ENCODE measurements at regions not wholly inside any gene's neighbourhood (a gene's known extent, or its start where the extent isn't known, plus 50 kb on each side); places are given as distances from the start of the nearest gene placed in this dataset.

DNA sequence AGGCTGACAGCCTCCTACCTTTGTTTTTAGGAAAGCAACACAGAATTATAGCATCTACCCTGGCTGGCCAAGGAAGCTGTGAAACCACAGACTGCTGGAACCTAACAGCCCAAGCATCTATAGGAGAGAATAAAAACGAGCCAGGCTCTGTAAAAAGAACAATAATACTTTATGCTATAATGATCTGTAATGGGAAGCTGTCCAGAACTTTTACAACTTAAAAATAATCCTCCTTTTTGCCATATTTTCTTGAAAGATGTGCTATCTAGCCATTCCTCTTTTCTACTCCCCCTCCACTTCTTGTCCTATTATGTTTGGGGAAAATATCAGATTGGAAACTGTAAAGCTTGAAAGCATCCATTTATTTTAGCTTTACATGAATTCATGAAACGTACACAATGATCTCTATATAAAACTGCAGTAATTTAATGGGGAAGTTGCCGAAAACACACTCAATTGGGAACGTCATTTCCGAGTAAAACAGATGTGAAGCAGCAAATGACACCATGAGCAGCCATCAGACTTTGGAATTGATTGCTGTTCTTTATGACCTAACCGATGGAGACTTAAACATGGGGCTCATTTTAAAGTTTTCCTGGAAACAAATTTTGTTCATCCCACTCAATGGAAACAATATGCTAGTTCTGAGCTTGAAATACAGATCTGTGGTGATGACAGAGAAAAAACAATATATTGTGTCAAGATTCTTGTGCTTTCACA, 450.3 kb upstream of the CLINT1 start:
- DNase-seq (ENCODE audit: low read depth in 3 of 3, low spot score in 2 of 3), result no peak

DNA sequence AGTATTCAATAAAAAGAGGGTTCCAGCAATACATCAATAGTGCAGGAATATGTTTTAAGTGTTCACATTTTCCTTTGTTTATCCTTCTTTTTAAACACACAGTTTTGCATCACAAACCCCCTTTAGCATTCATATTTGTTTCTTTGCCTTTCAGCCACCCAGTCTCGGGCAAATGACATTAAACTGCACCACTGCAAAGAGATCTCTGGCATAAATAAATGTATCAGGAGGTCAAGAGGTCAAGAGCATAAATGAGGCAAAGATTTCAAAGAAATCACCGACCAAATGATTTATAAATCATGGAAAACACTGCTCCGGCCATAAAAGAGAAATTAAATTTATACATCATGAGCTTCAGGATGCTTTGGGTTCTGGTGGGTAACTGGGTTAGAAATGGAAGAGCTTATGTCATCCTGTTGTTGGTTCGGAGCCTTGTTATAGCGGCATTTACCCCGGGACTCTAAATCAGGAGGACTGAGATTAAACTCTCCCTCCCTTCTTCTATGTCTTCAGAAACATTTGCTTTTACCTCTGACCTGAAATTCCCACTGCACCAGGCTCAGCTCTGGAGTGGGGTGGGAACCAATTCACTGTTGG, 449.6 kb upstream of the CLINT1 start:
- no peak for DNase-seq (ENCODE audit: low read depth in 3 of 3, low spot score in 2 of 3)

GRCh38 chr5:158305861-158306260, 446.9 kb upstream of the CLINT1 start:
- no peak for DNase-seq (ENCODE audit: low read depth in 3 of 3, low spot score in 2 of 3)

- no peak for DNase-seq (ENCODE audit: low read depth in 3 of 3, low spot score in 2 of 3)
Measured at GRCh38 chr5:158304607-158305006, 445.7 kb upstream of the CLINT1 start.

- DNase-seq (ENCODE audit: low read depth in 3 of 3, low spot score in 2 of 3), result no peak
Measured at GRCh38 chr5:158303883-158304282, 444.9 kb upstream of the CLINT1 start.

- DNase-seq (ENCODE audit: low read depth in 3 of 3, low spot score in 2 of 3), result no peak
Measured at GRCh38 chr5:158303275-158303674, 444.3 kb upstream of the CLINT1 start.

DNA sequence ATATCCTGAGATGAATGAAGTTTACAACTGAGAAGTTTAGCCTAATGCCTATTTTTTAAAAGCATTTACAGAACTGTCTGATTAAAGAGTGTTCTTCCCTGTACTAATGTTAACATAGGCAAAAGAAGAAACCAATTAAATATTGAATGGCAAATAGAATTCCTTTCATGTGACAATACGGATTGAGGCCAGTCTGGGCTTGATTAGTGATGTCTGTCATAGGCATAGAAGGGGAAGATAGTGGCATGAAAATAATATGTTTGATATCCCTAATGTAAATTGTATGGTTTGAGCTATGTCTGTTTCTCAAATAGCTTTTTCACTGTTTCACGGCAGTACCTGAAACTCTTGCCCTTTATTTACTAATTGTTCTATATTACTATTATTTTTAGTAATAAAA, 443.1 kb upstream of the CLINT1 start:
- DNase-seq (ENCODE audit: low read depth in 3 of 3, low spot score in 2 of 3), result no peak

DNA sequence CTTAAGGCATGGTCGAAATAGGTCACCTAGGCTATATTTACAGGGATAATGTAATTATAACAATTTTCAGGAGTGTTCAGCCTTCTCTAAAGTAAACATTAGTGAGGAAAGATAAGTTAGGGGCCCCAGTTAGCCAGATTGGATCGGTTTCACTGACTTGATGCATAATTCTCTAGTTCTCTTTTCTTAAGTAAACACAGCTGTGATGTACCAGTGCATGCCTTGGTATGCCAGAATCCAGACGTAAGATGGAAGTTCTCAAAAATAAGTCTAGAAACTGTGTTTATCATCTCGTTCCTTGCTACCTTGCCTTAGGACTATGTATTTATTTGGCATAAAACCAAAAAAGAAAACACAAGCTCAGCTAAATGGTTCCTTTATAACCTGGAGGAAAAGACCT, 442.2 kb upstream of the CLINT1 start:
- DNase-seq (ENCODE audit: low read depth in 3 of 3, low spot score in 2 of 3), result no peak

DNA sequence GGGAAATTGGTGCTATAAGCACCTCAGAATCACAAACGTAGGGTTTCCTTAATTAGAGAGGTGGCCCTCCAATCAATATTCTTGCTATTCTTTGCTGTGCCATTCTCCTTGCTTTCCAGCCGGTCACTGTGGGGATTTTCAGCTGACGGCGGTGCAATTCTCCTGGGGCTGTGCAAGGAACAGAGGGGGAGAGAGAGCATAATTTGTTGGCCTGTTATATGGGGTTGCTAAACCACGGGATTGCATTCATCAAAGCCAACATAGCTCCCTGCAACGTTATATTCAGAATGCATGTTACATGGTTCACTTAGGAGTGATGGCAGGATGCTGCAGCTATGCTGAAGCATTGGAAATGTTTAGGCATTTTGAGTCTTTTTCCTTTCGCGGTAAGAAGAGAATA, 441.3 kb upstream of the CLINT1 start:
- DNase-seq (ENCODE audit: low read depth in 3 of 3, low spot score in 2 of 3), result no peak

- DNase-seq (ENCODE audit: low read depth in 3 of 3, low spot score in 2 of 3), result no peak
Measured at GRCh38 chr5:158297002-158297527, 438.1 kb upstream of the CLINT1 start.

- DNase-seq (ENCODE audit: low read depth in 3 of 3, low spot score in 2 of 3), result no peak
Measured at GRCh38 chr5:158294701-158295100, 435.8 kb upstream of the CLINT1 start.

DNA sequence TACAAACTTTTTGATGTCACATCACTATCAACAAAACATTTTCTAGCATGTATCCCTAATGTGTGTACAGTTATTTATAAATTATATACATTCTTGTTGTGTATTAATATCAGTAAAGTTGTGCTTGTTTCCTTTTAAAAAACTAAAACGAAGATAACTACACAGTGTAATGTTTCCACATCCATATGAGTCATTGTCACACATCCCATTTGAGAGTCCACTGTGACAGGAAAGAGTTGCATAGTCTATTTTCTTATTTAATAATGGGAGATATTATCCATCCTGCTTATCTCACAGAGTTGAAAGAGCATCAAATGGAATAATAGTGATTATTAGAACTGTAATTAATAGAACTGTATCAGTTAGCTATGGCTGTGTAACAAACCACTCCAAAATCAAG, 434.0 kb upstream of the CLINT1 start:
- no peak for DNase-seq (ENCODE audit: low read depth in 3 of 3, low spot score in 2 of 3)

GRCh38 chr5:158289967-158290366, 431.0 kb upstream of the CLINT1 start:
- DNase-seq (ENCODE audit: low read depth in 3 of 3, low spot score in 2 of 3), result no peak

- no peak for DNase-seq (ENCODE audit: low read depth in 3 of 3, low spot score in 2 of 3)
Measured at GRCh38 chr5:158288272-158288657, 429.3 kb upstream of the CLINT1 start.

GRCh38 chr5:158287643-158288271, 428.8 kb upstream of the CLINT1 start:
- DNase-seq (ENCODE audit: low read depth in 3 of 3, low spot score in 2 of 3), result peak in 1 of 3 donors; percentile 44

GRCh38 chr5:158286827-158287226, 427.9 kb upstream of the CLINT1 start:
- DNase-seq (ENCODE audit: low read depth in 3 of 3, low spot score in 2 of 3), result no peak

DNA sequence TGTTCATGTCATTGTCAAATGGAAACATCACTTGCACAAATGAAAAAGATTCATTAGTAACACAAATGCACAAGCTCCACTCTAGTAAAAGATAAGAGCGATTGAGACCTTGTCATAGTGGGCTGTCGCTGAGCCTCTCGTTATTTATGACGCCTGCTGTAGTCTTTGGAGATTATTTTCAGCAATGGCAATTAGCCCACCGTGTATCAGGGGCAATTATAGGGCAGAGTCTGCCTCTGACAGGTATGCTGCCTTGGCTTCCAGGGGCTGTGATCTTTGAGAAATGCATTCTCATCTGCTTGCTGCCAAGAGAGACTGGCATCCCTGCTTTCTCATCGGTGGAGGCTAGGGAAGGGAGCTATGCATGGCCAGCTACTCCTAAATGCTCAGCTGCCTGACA, 426.8 kb upstream of the CLINT1 start:
- no peak for DNase-seq (ENCODE audit: low read depth in 3 of 3, low spot score in 2 of 3)

DNA sequence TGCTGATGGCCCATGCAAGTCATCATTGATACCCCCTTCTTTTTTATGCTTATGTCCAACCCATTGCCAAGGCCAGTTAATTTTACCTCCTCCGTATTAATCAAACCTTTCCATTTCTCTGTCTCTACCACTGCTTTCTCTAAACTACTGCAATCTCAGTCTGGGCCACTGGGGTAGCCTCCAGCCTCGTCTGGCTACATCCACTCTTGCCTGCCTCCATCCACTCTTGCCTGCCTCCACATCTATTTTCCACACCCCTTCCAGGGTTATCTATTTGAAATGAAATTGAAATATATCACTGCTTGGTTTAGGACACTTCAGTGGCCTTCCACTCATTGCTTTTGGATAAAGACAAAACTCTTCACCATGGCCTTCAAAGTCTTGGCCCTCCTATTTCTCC, 425.3 kb upstream of the CLINT1 start:
- DNase-seq (ENCODE audit: low read depth in 3 of 3, low spot score in 2 of 3), result no peak

DNA sequence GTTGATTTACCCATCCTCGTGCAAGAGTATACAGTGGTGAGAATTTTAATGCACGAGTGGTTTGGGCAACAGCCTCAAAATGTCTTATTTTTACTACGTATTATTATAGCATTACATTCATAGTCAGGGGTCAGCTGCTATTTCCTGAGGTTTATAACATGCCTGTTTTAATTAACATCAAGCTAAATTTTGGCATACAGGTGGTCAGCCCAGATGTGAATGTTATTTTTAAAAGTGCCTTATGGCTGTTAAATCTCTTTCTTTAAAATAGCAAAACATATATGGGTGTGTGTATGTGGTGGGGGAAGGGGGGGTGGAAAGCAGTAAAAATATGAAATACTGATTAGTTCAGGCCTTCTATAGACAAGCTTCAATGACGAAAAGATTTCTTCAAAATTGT, 424.5 kb upstream of the CLINT1 start:
- DNase-seq (ENCODE audit: low read depth in 3 of 3, low spot score in 2 of 3), result no peak

DNA sequence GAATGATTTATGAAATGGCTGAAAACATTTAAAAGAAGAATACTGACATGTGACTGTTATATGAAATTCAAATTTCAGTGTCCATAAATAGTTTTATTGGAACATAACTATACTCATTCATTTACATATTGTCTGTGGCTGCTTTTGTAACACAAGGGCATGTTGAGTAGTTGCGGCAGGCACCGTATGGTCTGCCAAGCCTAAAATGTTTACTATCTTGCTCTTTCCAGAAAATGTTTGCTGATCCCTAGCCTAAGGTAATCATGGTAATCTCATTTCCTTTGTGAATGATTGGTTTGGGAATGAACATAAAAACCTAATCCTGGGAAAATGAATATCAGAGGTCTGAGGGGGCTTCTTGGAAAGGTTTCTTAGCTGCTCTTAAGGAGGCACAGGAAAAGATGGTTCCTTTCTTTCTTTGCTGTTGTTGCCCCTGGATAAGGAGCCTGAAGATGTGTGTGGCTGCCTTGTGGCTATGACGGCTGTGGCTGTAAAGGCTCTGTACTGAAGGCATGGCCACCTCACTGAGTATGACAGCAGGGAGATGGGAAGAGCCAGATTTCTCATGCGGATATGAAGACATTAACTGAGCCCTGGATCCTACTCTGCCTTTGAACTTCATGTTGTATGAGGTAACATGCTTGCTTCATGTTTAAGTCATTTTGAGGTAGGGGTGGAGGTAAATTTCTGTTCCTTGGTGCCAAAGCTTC, 419.4 kb upstream of the CLINT1 start:
- no peak for DNase-seq (ENCODE audit: low read depth in 3 of 3, low spot score in 2 of 3)

GRCh38 chr5:158277276-158277675, 418.3 kb upstream of the CLINT1 start:
- DNase-seq (ENCODE audit: low read depth in 3 of 3, low spot score in 2 of 3), result no peak
